ENCODE measurements at regions not wholly inside any gene's neighbourhood (a gene's known extent, or its start where the extent isn't known, plus 50 kb on each side); places are given as distances from the start of the nearest gene placed in this dataset.
"Not testable (repeated sequence)": the region's sequence is repeated elsewhere in the genome, so short reads cannot be mapped to it uniquely, and the experiment has no call there.

- not testable (repeated sequence) for TF ChIP-seq ZNF217 (IDR thresholded peaks at IDR 0.05); EZH2 (IDR thresholded peaks at IDR 0.05; ENCODE audit: borderline replicate concordance, control insufficient read depth, low read depth, low read length); ASH2L (IDR thresholded peaks at IDR 0.05; ENCODE audit: borderline replicate concordance, low read depth)
These were observed 274.9 kb upstream of the USP25 start for GRCh38 chr21:15454931-15455330.
